ENCODE measurements at regions not wholly inside any gene's neighbourhood (a gene's known extent, or its start where the extent isn't known, plus 50 kb on each side); places are given as distances from the start of the nearest gene placed in this dataset.
"Not testable (repeated sequence)": the region's sequence is repeated elsewhere in the genome, so short reads cannot be mapped to it uniquely, and the experiment has no call there.

- no peak for FAIRE-seq
- DNase-seq (ENCODE audit: extremely low spot score, insufficient read length, low read depth) = no peak
These were observed 253.8 kb downstream of the ZNF608 start for GRCh38 chr5:124492444-124493224.

GRCh38 chr5:124490315-124490714, 256.1 kb downstream of the ZNF608 start:
- not testable (repeated sequence) for DNase-seq (ENCODE audit: extremely low spot score, insufficient read length, low read depth); FAIRE-seq

GRCh38 chr5:124481419-124481818, 265.0 kb downstream of the ZNF608 start:
- DNase-seq (ENCODE audit: extremely low spot score, insufficient read length, low read depth) (no peak), FAIRE-seq (no peak)

GRCh38 chr5:124480964-124481363, 265.5 kb downstream of the ZNF608 start:
- DNase-seq (ENCODE audit: extremely low spot score, insufficient read length, low read depth) = no peak
- no peak for FAIRE-seq

GRCh38 chr5:124480022-124480421, 266.4 kb downstream of the ZNF608 start:
- DNase-seq (ENCODE audit: extremely low spot score, insufficient read length, low read depth) = no peak
- no peak for FAIRE-seq

GRCh38 chr5:124478264-124478663, 268.2 kb downstream of the ZNF608 start:
- FAIRE-seq (no peak), DNase-seq (ENCODE audit: extremely low spot score, insufficient read length, low read depth) (no peak)

- no peak for FAIRE-seq
- DNase-seq (ENCODE audit: extremely low spot score, insufficient read length, low read depth) = no peak
These were observed 268.9 kb downstream of the ZNF608 start for GRCh38 chr5:124477577-124477976.

- FAIRE-seq = no peak
- DNase-seq (ENCODE audit: extremely low spot score, insufficient read length, low read depth) = no peak
These were observed 269.4 kb downstream of the ZNF608 start for GRCh38 chr5:124477062-124477461.

- DNase-seq (ENCODE audit: extremely low spot score, insufficient read length, low read depth) (no peak), FAIRE-seq (no peak)
These were observed 271.8 kb downstream of the ZNF608 start for GRCh38 chr5:124474528-124475215.

- DNase-seq (ENCODE audit: extremely low spot score, insufficient read length, low read depth) (no peak), FAIRE-seq (no peak)
These were observed 277.6 kb downstream of the ZNF608 start for GRCh38 chr5:124468671-124469411.

- FAIRE-seq (no peak), DNase-seq (ENCODE audit: extremely low spot score, insufficient read length, low read depth) (no peak)
These were observed 278.7 kb downstream of the ZNF608 start for GRCh38 chr5:124467745-124468144.

- DNase-seq (ENCODE audit: extremely low spot score, insufficient read length, low read depth) (no peak), FAIRE-seq (no peak)
These were observed 280.4 kb downstream of the ZNF608 start for GRCh38 chr5:124466011-124466410.

GRCh38 chr5:124463851-124464250, 282.6 kb downstream of the ZNF608 start:
- FAIRE-seq = no peak
- no peak for DNase-seq (ENCODE audit: extremely low spot score, insufficient read length, low read depth)

GRCh38 chr5:124462751-124463150, 283.7 kb downstream of the ZNF608 start:
- FAIRE-seq = no peak
- DNase-seq (ENCODE audit: extremely low spot score, insufficient read length, low read depth) = no peak

- no peak for FAIRE-seq
- no peak for DNase-seq (ENCODE audit: extremely low spot score, insufficient read length, low read depth)
These were observed 284.5 kb downstream of the ZNF608 start for GRCh38 chr5:124461941-124462340.

GRCh38 chr5:124461157-124461556, 285.3 kb downstream of the ZNF608 start:
- DNase-seq (ENCODE audit: extremely low spot score, insufficient read length, low read depth) = no peak
- FAIRE-seq = no peak

GRCh38 chr5:124460642-124461041, 285.8 kb downstream of the ZNF608 start:
- DNase-seq (ENCODE audit: extremely low spot score, insufficient read length, low read depth) (no peak), FAIRE-seq (no peak)

GRCh38 chr5:124459984-124460383, 286.5 kb downstream of the ZNF608 start:
- DNase-seq (ENCODE audit: extremely low spot score, insufficient read length, low read depth) (no peak), FAIRE-seq (no peak)

- FAIRE-seq = no peak
- no peak for DNase-seq (ENCODE audit: extremely low spot score, insufficient read length, low read depth)
These were observed 288.5 kb downstream of the ZNF608 start for GRCh38 chr5:124457901-124458300.

- FAIRE-seq = no peak
- DNase-seq (ENCODE audit: extremely low spot score, insufficient read length, low read depth) = no peak
These were observed 289.3 kb downstream of the ZNF608 start for GRCh38 chr5:124457101-124457500.

- no peak for FAIRE-seq
- no peak for DNase-seq (ENCODE audit: extremely low spot score, insufficient read length, low read depth)
These were observed 290.2 kb downstream of the ZNF608 start for GRCh38 chr5:124456249-124456648.

All from GM18507 (cell line).